Ovary (tissue), 7 donors: ENCODE measurements at regions not wholly inside any gene's neighbourhood (a gene's known extent, or its start where the extent isn't known, plus 50 kb on each side); places are given as distances from the start of the nearest gene placed in this dataset.

Experiments used
- DNase-seq, 5 donors: peaks; one replicate each; pipeline ENCODE4 v3.0.0-alpha.2; 2019 to 2020
- H3K27ac ChIP-seq, 2 donors: fragments of 200-600 bp; one replicate each; pipeline versions ENCODE4 v1.5.1 to v1.8.0; 2019 to 2022
- H3K27me3 ChIP-seq: fragments of 200-600 bp; one replicate; pipeline ENCODE4 v1.8.0; 2022
- H3K36me3 ChIP-seq: fragments of 200-600 bp; sonication (generic); one replicate; pipeline ENCODE4 v1.5.1; 2019
- H3K4me1 ChIP-seq: one replicate; pipeline ENCODE4 v1.8.1; 2013; ENCODE audit warnings: mild to moderate bottlenecking, moderate library complexity; ENCODE audit not compliant: insufficient read depth
- H3K4me3 ChIP-seq: fragments of 200-600 bp; sonication (generic); one replicate; pipeline ENCODE4 v1.5.1; 2017
- H3K9me3 ChIP-seq, 2 donors: fragments of 200-600 bp in 1 of 2; sonication (generic) in 1 of 2; one replicate each; pipeline versions ENCODE4 v1.5.1 to v1.8.1; 2013 to 2019; ENCODE audit warnings: mild to moderate bottlenecking in 1 of 2, moderate library complexity in 1 of 2
- CTCF ChIP-seq, 3 donors: fragments of 450-650 bp in 2 of 3; fragments of 200-600 bp in 1 of 3; IDR thresholded peaks; one replicate each; pipeline versions ENCODE4 v1.5.1 to v1.8.0; 2016 to 2022; ENCODE audit warnings: antibody characterized with exemption in 3 of 3, mild to moderate bottlenecking in 1 of 3
- EP300 ChIP-seq: sonication (generic); formaldehyde crosslinking; IDR thresholded peaks from one replicate; pipeline ENCODE4 v1.6.1; 2017; ENCODE audit warnings: antibody characterized with exemption
- POLR2A ChIP-seq: fragments of 450-650 bp; IDR thresholded peaks from one replicate; pipeline ENCODE4 v1.6.1; 2017; ENCODE audit warnings: antibody characterized with exemption, mild to moderate bottlenecking, moderate library complexity
- WGBS, 3 donors: extraction: QIAGEN DNeasy Blood & Tissue Kit in 1 of 3; methylation state at CpG; one replicate each; pipeline versions ENCODE4 v1.1.5 to v1.1.7; 2013 to 2017; 5-methylcytosine and 5-hydroxymethylcytosine counted together
- intact Hi-C, 4 donors: fragments of 100-400 bp; cut with DNase I; formaldehyde crosslinking; loops; one replicate each; pipeline versions ENCODE4 v1.11.0 to v1.15.1; 2022 to 2023
- donor health status: DM: no; HTN: no; CAD: no; lungs with moderate emphysema.
- donor health status: DM: no; HTN: no; CAD: no.
- donor health status: Bipolar disorder and iron deficiency.
- donor health status: DM: no; HTN: no; CAD: no.
- donor health status: DM: yes; HTN: yes; CAD: no.

DNA sequence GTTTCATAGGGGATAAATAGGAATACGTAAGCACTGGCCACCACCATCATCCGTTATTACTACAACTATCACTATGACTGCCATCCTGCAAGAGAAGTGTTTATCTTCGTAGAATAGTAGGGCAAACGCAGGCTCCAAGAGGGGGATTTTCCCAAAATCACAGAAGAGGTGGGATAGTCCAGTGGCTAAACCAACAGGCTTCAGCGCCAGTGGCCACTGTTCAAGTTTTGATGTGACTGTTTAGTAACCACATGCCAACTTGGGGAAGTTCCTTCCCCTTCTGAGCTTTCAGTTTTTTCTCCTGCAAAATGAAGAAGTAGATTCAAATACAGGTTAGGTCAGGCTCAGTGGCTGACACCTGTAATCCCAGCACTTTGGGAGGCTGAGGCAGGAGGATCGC is 60.7 kb upstream of the GRIN2A start:
- intact Hi-C loops, result no loop called here
- Histone ChIP-seq H3K27me3 (no peaks in the 10 kb centered on the region), H3K4me1 (no peaks in the 10 kb centered on the region), H3K4me3 (no peak overlapping the region), H3K9me3 (no peaks in the 10 kb centered on the region), H3K36me3 (no peaks in the 10 kb centered on the region), H3K27ac (no peak overlapping the region)
- TF ChIP-seq EP300 (no peak), CTCF (IDR thresholded peaks at IDR 0.05) (no peak), POLR2A (no peak)
- 91 to 94% (median 92%) methylated on average over 6 of the region's 6 CpGs for WGBS, 3 donors
- DNase-seq, result no peak

DNA sequence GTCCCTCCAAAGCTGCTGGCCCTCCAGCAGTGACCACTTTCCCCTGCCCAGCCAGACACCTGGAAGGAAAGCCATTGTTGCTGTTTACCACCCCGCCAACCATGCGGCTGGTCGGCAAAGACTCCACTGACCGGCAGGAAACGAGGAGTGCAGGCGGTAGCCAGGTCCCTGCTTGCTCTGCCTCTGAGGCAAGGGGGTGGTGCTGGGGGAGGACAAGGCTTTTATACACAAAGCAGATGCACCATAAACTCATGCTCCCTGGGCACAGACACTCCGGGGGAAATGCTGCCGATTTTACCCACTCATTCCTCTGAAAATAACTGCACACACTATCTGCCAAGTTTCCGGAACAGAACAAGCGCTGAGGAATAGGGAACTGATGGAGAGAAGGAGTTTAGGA is 62.8 kb upstream of the GRIN2A start:
- H3K36me3 ChIP-seq, result no peaks in the 10 kb centered on the region
- no peaks in the 10 kb centered on the region for H3K4me1 ChIP-seq
- no peaks in the 10 kb centered on the region for H3K27me3 ChIP-seq
- TF ChIP-seq CTCF (IDR thresholded peaks at IDR 0.05) (no peak), EP300 (no peak), POLR2A (no peak)
- DNase-seq, result no peak
- no peak overlapping the region for H3K4me3 ChIP-seq
- WGBS, 3 donors, result 16 to 28% (median 18%) methylated on average over 10 of the region's 10 CpGs
- intact Hi-C loops, result no loop called here
- H3K27ac ChIP-seq, result no peak overlapping the region
- no peaks in the 10 kb centered on the region for H3K9me3 ChIP-seq

DNA sequence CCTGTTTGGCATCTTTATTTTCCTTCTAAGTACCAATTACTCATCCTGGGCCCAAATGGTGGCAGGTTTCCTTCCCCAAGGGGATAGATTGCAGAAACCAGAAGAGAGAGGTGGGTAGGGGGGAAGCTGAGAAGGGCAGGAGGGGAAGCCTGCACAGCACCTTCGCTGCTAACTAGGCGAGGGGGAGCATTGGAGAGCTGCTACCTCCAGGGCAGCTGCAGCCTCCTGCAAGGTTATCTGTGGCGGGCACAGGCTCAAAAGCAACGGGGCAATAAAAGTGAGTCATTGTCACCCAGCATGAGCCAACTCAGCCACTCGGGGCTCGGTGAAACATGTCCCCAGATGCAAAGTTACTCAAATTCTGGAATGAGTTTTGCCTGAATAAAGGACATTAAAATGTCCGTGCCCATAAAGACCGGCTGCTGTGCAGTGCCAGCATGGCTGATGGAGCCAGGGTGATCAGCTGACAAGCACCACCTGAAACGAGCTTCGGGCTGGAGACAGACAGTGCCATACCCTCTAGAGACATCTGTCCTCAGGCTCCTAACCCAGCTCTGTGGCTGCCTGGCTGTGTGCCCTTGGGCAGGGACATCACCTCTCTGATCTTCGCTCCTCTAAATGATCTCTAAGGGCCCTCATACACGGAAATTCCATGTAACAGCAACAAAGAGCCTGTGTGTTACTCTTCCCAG is 68.1 kb upstream of the GRIN2A start:
- H3K27ac ChIP-seq, result no peak overlapping the region
- DNase-seq, result no peak
- no peaks in the 10 kb centered on the region for H3K27me3 ChIP-seq
- H3K4me1 ChIP-seq, result no peaks in the 10 kb centered on the region
- no peak for TF ChIP-seq CTCF (IDR thresholded peaks at IDR 0.05)
- TF ChIP-seq POLR2A, result no peak
- TF ChIP-seq EP300, result no peak
- H3K36me3 ChIP-seq, result no peaks in the 10 kb centered on the region
- intact Hi-C loops, result loop anchor here in 2 of 4 donors (10.0 kb wide), 1 partner anchor 255 kb away; no protein-coding TSS in a partner anchor
- 51 to 60% (median 59%) methylated on average over 10 to 12 of the region's 12 CpGs for WGBS, 3 donors
- H3K4me3 ChIP-seq, result no peak overlapping the region
- H3K9me3 ChIP-seq, result no peaks in the 10 kb centered on the region

- no peak for TF ChIP-seq CTCF (IDR thresholded peaks at IDR 0.05)
- Histone ChIP-seq H3K9me3 (no peaks in the 10 kb centered on the region), H3K36me3 (no peaks in the 10 kb centered on the region), H3K4me3 (no peak overlapping the region), H3K27me3 (no peaks in the 10 kb centered on the region), H3K4me1 (no peaks in the 10 kb centered on the region), H3K27ac (no peak overlapping the region)
- WGBS, 3 donors, result 25 to 49% (median 46%) methylated on average over 31 of the region's 31 CpGs
- no peak for DNase-seq
- intact Hi-C loops, result loop anchor here in 2 of 4 donors (10.0 kb wide), 1 partner anchor 253 kb away; no protein-coding TSS in a partner anchor
These were observed 69.9 kb upstream of the GRIN2A start for GRCh38 chr16:10252155-10252554.
